ENCODE measurements at regions not wholly inside any gene's neighbourhood (a gene's known extent, or its start where the extent isn't known, plus 50 kb on each side); places are given as distances from the start of the nearest gene placed in this dataset.

DNA sequence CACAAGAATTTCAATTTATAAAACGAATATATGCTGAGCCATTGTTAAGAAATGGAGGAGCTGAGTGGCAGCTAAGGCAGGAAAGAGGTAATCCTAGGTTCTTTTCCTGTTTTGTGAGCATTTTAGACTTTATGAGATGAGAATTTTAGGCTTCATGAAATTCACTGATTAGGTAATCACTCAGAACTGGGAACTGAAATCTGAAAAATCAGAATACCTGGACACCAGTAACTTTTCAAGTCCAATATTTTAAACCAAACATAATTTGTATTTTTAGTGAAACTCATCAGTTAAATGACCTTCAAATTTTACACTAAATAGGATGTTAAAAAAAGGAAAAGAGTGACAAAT is 389.9 kb downstream of the HTR1B start:
- TF ChIP-seq, protein P1, sequence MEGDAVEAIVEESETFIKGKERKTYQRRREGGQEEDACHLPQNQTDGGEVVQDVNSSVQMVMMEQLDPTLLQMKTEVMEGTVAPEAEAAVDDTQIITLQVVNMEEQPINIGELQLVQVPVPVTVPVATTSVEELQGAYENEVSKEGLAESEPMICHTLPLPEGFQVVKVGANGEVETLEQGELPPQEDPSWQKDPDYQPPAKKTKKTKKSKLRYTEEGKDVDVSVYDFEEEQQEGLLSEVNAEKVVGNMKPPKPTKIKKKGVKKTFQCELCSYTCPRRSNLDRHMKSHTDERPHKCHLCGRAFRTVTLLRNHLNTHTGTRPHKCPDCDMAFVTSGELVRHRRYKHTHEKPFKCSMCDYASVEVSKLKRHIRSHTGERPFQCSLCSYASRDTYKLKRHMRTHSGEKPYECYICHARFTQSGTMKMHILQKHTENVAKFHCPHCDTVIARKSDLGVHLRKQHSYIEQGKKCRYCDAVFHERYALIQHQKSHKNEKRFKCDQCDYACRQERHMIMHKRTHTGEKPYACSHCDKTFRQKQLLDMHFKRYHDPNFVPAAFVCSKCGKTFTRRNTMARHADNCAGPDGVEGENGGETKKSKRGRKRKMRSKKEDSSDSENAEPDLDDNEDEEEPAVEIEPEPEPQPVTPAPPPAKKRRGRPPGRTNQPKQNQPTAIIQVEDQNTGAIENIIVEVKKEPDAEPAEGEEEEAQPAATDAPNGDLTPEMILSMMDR (conservative IDR thresholded peaks at IDR 0.05), result no peak
- no peak for TF ChIP-seq EZH2 (IDR thresholded peaks at IDR 0.05; ENCODE audit: low read depth)
